ENCODE measurements at regions not wholly inside any gene's neighbourhood (a gene's known extent, or its start where the extent isn't known, plus 50 kb on each side); places are given as distances from the start of the nearest gene placed in this dataset.

DNA sequence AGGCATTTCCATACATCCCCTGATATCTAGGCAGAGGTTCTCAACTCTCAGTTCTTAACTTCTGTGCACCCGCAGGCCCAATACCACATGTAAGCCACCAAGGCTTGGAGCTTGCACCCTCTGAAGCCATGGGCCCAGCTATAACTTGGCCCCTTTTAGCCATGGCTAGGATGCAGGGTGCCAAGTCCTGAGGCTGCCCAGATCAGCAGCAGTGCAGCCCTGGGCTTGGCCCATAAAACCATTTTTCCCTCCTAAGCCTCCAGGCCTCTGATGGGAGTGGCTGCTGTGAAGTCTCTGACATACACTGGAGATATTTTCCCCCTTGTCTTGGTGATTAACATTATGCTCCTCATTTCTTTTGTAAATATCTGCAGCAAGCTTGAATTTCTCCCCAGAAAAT is 110.3 kb upstream of the CNTN1 start:
- ChIA-PET POLR2A (no interaction called here), CTCF (no interaction called here)
- TF ChIP-seq CTCF (IDR thresholded peaks at IDR 0.05; ENCODE audit: low read depth, low read length): no peak
- no peak for DNase-seq (ENCODE audit: low read depth, low spot score)
- Histone ChIP-seq H3K9me3 (ENCODE audit: control insufficient read depth, insufficient read depth, low read length) (peaks cover 12% of the 10 kb centered on the region), H3K27ac (ENCODE audit: low read depth, low read length) (no peak overlapping the region), H3K27me3 (ENCODE audit: control insufficient read depth, insufficient read depth, low read length) (no peaks in the 10 kb centered on the region), H3K4me3 (ENCODE audit: low read depth, low read length) (no peak overlapping the region)

- no peak overlapping the region for H3K27ac ChIP-seq (ENCODE audit: low read depth, low read length)
- TF ChIP-seq CTCF (IDR thresholded peaks at IDR 0.05; ENCODE audit: low read depth, low read length): no peak
- POLR2A ChIA-PET: no interaction called here
- H3K4me3 ChIP-seq (ENCODE audit: low read depth, low read length): no peak overlapping the region
- no peaks in the 10 kb centered on the region for H3K27me3 ChIP-seq (ENCODE audit: control insufficient read depth, insufficient read depth, low read length)
- no peak for DNase-seq (ENCODE audit: low read depth, low spot score)
- H3K9me3 ChIP-seq (ENCODE audit: control insufficient read depth, insufficient read depth, low read length): peaks cover 12% of the 10 kb centered on the region
- CTCF ChIA-PET: no interaction called here
Observed at GRCh38 chr12:40583743-40584142, 108.5 kb upstream of the CNTN1 start.

GRCh38 chr12:40584763-40585162 is 107.5 kb upstream of the CNTN1 start:
- CTCF ChIA-PET: no interaction called here
- DNase-seq (ENCODE audit: low read depth, low spot score): no peak
- peaks cover 15% of the 10 kb centered on the region for H3K9me3 ChIP-seq (ENCODE audit: control insufficient read depth, insufficient read depth, low read length)
- TF ChIP-seq CTCF (IDR thresholded peaks at IDR 0.05; ENCODE audit: low read depth, low read length): no peak
- POLR2A ChIA-PET: no interaction called here
- H3K27ac ChIP-seq (ENCODE audit: low read depth, low read length): no peak overlapping the region
- H3K4me3 ChIP-seq (ENCODE audit: low read depth, low read length): no peak overlapping the region
- H3K27me3 ChIP-seq (ENCODE audit: control insufficient read depth, insufficient read depth, low read length): no peaks in the 10 kb centered on the region

GRCh38 chr12:40586823-40587222 is 105.4 kb upstream of the CNTN1 start:
- CTCF ChIA-PET: no interaction called here
- no peak overlapping the region for H3K27ac ChIP-seq (ENCODE audit: low read depth, low read length)
- no peak for TF ChIP-seq CTCF (IDR thresholded peaks at IDR 0.05; ENCODE audit: low read depth, low read length)
- H3K4me3 ChIP-seq (ENCODE audit: low read depth, low read length): no peak overlapping the region
- no peak for DNase-seq (ENCODE audit: low read depth, low spot score)
- POLR2A ChIA-PET: no interaction called here
- H3K9me3 ChIP-seq (ENCODE audit: control insufficient read depth, insufficient read depth, low read length): peaks cover 5% of the 10 kb centered on the region
- H3K27me3 ChIP-seq (ENCODE audit: control insufficient read depth, insufficient read depth, low read length): no peaks in the 10 kb centered on the region

GRCh38 chr12:40587421-40587820 is 104.8 kb upstream of the CNTN1 start:
- H3K9me3 ChIP-seq (ENCODE audit: control insufficient read depth, insufficient read depth, low read length): peaks cover 3% of the 10 kb centered on the region; the same call in 1 of the 2 replicates
- ChIA-PET CTCF (no interaction called here), POLR2A (no interaction called here)
- H3K4me3 ChIP-seq (ENCODE audit: low read depth, low read length): no peak overlapping the region
- H3K27ac ChIP-seq (ENCODE audit: low read depth, low read length): no peak overlapping the region
- DNase-seq (ENCODE audit: low read depth, low spot score): no peak
- H3K27me3 ChIP-seq (ENCODE audit: control insufficient read depth, insufficient read depth, low read length): no peaks in the 10 kb centered on the region
- TF ChIP-seq CTCF (IDR thresholded peaks at IDR 0.05; ENCODE audit: low read depth, low read length): no peak
